ENCODE measurements at regions not wholly inside any gene's neighbourhood (a gene's known extent, or its start where the extent isn't known, plus 50 kb on each side); places are given as distances from the start of the nearest gene placed in this dataset.
"Not testable (repeated sequence)": the region's sequence is repeated elsewhere in the genome, so short reads cannot be mapped to it uniquely, and the experiment has no call there.

DNA sequence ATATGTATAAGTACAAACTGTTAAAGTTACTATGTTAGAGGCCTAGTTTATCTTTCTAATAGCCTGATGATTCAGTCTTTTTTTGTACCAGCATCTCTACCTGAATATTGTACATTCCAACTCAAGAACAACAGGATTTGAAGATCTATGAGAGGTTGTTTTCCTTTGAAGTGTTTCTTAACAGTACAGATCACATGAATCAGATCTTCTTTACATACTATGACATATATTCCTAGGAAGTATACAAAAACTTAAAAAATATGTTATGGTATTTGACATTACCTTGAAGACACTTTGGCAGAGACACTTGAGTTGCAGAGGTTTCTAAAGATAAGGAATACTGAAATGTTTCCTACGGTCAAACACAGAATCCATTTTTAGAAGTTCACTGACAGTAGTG lies 1280.9 kb downstream of the KCNT2 start:
- DNase-seq, result no peak

DNA sequence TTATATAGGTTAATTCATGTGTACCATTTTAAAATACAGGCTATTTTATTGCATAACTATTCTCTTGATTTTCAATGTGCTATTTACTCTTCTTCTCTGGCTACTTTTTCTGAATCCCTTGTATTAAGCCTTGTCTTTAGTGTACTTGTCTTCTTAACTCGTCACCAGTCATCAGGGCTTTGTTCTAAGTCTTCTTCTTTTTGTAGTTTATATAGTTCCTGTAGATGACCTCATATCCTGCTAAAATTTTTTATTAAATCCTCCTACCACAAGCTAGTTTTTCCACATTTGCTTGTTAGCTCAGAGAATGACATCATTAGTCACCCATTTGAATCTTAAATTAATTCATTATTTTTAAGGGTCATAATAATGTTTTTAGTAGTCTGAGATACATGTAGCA lies 1281.9 kb downstream of the KCNT2 start:
- DNase-seq, result no peak

GRCh38 chr1:195325181-195325580 lies 1283.1 kb downstream of the KCNT2 start:
- DNase-seq, result no peak

DNA sequence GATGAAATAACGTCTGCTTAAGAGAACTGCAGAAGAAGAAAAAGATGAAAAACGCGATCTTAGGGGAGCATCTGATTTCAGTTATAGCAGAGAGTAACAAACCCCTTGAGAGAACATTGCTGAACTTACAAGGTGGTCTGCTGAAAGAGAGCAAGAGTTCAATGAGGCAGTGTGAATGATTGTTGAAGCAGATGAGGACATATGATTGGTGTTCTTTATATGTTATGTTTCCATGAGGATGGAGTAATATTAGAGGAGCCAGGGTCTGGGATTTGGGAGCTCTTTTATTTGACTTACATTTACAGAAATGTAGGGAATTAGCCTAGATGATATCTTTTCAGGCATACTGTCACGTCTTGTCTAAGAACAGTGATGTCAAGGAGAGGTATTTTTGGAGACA lies 1302.0 kb downstream of the KCNT2 start:
- DNase-seq, result no peak

GRCh38 chr1:195294911-195295310 lies 1313.3 kb downstream of the KCNT2 start:
- DNase-seq, result no peak

DNA sequence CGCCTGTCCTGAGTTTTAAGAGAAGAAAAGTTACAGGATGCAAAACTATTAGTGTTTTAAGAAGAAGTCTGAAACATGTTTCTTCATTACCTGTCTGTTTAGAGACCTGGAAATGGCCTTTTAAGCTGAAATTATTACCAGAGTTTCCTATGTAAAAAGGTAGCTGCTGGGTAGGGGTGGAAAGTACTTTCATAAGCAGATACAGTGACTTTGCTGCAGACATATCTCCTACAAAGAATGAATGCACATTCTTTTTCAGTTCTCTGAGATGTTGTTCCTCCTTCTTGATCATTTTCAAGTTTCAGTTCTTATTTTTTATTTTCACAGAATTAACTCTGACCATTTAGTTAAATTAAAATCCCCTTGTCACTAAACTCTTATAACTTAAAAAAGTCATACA lies 1329.6 kb downstream of the KCNT2 start:
- DNase-seq, result no peak

DNA sequence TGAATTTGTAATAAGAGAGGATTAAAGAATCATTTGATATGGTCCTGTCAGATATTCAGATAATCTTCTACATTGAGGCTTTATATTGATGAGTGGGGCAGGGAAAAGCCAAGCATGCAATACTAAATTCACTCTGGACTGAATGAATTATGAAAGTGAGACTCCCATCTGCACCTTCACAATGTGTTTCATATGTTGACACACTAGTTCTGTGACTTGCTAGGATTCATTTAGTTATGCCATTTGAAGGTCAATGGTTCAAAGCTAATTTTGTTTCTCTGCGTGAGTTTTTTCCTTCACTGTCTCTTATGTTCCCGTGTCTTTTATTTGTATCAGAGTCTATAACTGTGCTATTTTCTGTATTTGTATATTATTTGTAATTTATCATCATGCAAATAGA lies 1332.5 kb downstream of the KCNT2 start:
- DNase-seq, result no peak

- no peak for DNase-seq
Observed at GRCh38 chr1:195251900-195252299, 1356.3 kb downstream of the KCNT2 start.

GRCh38 chr1:195243492-195243891 lies 1364.7 kb downstream of the KCNT2 start:
- DNase-seq, result no peak

DNA sequence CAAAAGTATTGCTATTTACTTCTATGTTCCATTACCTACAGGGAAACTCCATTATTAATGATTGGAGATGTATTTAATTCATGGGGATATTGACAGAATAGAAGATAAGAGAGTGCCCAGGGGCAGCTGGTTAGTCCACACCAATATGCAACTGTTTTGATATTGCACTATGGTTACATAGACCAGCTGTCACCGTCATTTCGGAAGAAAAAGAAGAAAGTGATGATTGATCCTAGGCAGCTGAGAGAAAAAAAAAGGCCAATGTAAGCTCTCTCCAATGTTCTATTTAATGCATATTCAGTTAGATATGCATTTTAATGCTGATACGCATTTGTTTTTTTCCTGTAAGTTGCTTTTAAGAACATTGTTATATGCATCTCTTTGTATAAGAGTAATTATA lies 1367.2 kb downstream of the KCNT2 start:
- DNase-seq, result no peak

DNA sequence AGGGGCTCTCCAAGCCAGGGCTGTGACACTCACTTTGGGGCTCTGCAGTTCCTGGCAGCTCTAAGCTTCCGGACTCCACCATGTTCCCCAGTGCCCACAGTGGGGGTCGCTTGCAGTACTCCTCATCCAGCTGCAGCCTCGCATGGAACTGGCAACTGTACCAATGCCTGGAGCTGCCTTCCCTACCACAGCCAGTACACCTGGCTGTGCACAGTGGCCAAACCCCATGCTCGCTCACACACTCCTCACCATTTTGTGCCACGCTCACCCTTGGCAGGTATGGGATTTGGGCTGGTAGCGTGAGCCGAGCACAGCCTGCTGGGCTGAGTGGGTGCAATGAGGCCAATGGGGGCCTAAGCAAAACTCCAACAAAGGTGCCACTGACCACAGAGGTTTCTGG lies 1369.9 kb downstream of the KCNT2 start:
- no peak for DNase-seq

DNA sequence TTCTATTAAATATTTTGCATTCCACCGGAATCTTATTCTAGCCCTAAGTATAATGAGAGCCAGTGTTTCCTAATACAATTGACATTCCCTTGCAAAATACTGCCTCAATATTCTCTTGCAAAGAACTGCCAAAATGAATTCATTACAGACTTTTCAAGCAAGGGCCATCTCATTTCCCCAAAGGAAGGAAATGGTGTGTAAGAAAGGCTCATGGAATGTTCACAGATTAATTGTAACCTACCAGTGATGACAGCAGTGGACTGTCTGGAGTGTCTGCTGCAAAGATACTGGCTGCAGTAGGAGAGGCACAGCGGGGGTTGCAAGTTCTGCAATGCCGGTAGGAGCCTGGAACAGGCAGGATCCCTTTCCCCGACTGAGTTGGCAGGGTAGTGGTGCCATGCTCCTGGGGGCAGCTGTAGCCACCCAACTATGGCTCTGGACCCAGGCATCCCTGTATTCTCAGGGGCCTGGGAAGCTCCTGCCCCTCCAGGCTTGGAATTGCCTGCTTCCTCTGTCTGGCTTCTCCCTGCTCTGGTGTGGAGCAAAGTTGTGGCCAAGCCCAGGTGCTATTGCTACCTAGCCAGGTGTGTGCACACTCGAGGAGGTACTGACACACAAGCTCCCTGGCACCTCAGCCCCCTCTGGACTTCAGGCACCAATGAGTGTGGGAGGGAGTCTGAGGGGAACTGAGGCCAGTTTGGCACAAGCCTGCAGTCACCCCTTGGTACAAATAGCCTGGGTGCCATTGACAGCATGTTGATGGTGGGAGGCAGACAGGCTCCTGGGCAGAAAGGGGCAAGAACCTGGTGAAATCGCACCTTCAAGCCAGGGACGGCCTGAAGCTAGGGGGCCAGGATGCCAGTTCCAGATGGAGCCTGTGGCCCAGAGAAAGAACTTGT lies 1371.0 kb downstream of the KCNT2 start:
- DNase-seq, result no peak

- DNase-seq, result no peak
Observed at GRCh38 chr1:195218428-195219212, 1389.6 kb downstream of the KCNT2 start.

- no peak for DNase-seq
Observed at GRCh38 chr1:195202241-195202640, 1406.0 kb downstream of the KCNT2 start.

DNA sequence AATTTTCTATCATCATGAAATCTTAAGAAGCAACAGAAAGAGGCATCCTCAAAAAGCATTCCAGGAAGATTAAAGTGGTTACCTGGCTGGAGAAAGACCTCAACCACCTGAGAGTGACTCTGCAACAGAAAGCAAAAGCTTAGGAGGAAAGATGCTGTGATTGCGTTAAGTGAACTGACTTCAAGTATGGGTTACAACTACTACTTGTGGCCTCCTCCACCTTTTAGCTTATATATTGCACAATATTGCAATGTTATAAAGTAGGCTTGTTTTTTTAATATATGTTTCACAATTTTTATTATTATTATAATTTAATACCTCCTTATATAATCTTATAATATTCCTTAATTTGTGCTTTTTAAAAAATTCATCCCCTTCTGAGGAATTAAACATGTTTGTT lies 1407.5 kb downstream of the KCNT2 start:
- DNase-seq, result no peak

DNA sequence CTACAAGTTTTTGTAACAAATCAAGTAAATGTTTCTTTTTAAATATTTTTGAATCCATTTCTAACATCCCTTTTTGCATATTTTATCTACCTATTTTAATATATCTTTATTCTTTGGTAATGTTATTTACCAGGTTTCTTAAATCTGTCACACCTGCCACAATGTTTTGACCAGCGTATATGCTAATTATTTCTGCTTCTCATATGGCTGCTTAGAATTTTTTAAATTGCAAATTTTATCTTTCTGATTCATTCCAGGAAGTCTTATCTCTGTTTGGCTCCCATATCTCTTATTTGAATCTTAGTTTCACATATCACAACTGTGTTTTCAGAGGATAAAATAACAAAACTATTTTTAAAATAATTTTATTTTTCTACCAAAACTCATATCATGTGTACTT lies 1411.1 kb downstream of the KCNT2 start:
- DNase-seq, result no peak

DNA sequence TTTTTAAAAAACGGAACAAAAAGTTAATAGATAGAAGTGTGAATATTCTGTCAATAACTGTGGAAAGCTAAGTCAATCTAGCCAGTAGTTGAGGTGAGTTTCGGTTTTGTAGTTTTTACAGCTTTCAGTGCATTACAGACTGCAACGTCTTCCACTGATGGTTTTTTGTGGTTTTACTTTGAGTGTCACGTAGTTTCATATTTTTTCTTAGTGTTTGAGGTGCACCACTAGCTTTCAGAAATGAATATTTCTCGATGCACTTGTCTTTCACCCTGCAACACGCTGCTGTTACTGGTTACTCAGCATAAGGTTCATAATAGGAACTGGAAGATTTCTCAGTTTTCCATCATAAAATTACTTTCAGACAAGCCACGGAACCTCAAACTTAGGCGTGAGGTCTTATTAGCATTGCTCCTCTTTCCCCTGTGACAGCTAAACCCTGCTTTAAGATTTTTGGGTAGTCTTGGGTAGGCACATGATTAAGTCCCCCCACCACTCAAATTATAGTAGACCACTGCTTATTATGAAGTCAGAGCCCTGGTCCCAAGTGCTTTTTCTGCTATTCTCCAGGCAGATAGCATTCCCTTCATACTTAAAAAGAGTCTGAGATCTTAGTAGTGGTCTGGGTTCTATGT lies 1412.7 kb downstream of the KCNT2 start:
- no peak for DNase-seq

GRCh38 chr1:195193134-195193533 lies 1415.1 kb downstream of the KCNT2 start:
- no peak for DNase-seq

GRCh38 chr1:195188821-195189220 lies 1419.4 kb downstream of the KCNT2 start:
- DNase-seq, result no peak

DNA sequence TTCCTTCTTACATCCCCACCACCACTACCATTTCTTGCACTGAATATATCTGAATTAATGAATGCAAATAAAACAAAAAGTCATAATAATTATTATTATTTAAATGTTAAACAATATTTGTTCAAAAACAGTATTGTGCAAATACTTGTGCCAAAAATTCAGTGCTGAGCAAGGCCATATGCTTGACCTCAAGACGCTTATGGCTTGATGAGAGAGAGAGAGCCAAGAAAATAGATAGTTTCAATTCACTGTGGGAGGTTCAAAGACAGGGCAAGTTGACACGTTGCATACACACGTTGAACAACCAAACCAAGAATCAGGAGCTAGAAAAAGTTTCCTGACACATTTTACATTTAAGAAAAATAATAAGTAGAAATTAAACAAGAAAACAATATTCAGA lies 1421.7 kb downstream of the KCNT2 start:
- no peak for DNase-seq

DNA sequence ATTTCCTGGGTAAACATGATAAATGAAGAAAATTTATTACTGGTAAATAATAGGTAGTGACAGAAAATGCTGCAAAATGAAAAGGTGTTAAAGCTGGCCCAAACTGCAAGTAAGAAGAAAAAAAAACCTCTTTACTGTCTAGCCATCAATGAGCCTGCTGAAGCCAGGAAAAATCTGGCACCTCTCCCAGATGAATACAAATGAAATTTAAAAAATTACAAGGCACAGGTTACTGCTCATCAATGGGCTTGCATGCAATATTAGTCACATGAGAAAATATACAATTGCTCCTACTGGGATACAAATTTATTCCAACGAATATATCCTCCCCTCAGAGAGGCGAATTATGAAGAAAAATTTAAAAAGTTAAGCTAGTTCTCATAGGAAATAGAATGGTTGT lies 1422.5 kb downstream of the KCNT2 start:
- no peak for DNase-seq

GRCh38 chr1:195185321-195185720 lies 1422.9 kb downstream of the KCNT2 start:
- DNase-seq, result no peak

DNA sequence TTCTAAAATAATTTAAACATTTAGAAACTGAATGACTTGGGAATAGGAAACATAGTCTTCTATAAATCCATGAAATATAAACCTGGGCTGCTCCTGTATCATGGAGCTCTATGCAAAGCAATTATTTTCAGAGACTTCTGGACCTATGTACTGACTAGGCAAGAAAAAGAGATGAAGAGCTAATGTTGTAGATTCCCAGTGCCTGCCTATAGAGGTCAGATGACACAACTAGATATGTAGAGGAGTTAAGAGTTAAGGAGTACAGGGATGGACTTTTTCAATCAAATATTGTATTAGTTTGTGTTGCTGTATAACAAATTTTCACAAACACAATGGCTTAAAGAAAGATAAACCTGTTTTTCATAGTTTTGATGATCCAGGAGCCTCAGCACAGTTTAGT lies 1434.5 kb downstream of the KCNT2 start:
- no peak for DNase-seq

DNA sequence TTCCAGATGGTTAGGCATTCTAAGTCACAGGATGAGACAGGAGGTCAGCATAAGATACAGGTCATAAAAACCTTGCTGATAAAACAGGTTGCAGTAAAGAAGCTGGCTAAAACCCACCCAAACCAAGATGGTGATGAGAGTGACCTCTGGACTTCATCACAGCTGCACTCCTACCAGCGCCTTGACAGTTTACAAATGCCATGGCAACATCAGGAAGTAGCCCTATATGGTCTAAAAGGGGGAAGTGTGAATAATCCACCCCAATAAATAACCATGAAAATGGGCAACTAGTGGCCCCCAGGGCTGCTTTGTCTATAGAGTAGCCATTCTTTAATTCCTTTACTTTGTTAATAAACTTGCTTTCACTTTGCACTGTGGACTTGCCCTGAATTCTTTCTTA lies 1448.4 kb downstream of the KCNT2 start:
- DNase-seq, result not testable (repeated sequence)
